Neural cell (in vitro differentiated cells): ENCODE measurements at regions not wholly inside any gene's neighbourhood (a gene's known extent, or its start where the extent isn't known, plus 50 kb on each side); places are given as distances from the start of the nearest gene placed in this dataset.

Experiments used
- H2AFZ ChIP-seq: fragments of 200-600, 300-800 bp; sonication (generic), shearing (Covaris generic); 2 replicates; pipeline ENCODE4 v1.6.0; 2014; ENCODE audit warnings: low read depth, mild to moderate bottlenecking, antibody characterized with exemption, low read length, moderate library complexity
- H3F3A ChIP-seq: fragments of 200-600 bp; shearing (Covaris generic); 2 replicates; pipeline ENCODE4 v1.6.1; 2016; ENCODE audit warnings: mild to moderate bottlenecking, moderate library complexity, mixed read lengths, antibody characterized with exemption, low read length; ENCODE audit not compliant: insufficient read depth, poor library complexity, severe bottlenecking
- H3K27ac ChIP-seq: fragments of 200-600, 300-800 bp; sonication (generic), shearing (Covaris generic); 2 replicates; pipeline ENCODE4 v1.5.1; 2014; ENCODE audit warnings: mild to moderate bottlenecking, low read length, moderate library complexity
- H3K27me3 ChIP-seq: fragments of 300-800, 200-600 bp; sonication (generic), shearing (Covaris generic); 2 replicates; pipeline ENCODE4 v1.6.0; 2014; ENCODE audit warnings: mild to moderate bottlenecking, low read depth, low read length, moderate library complexity; ENCODE audit not compliant: insufficient read depth
- H3K36me3 ChIP-seq: fragments of 300-800, 200-600 bp; sonication (generic), shearing (Covaris generic); 2 replicates; pipeline ENCODE4 v1.5.1; 2014; ENCODE audit warnings: mild to moderate bottlenecking, antibody characterized with exemption, low read length, moderate library complexity; ENCODE audit not compliant: insufficient read depth
- H3K4me2 ChIP-seq: fragments of 300-800, 200-600 bp; sonication (generic), shearing (Covaris generic); 2 replicates; pipeline ENCODE4 v1.6.0; 2014; ENCODE audit warnings: mild to moderate bottlenecking, low read length
- H3K4me3 ChIP-seq: fragments of 300-800, 200-600 bp; sonication (generic), shearing (Covaris generic); 2 replicates; pipeline ENCODE4 v1.5.1; 2014; ENCODE audit warnings: mild to moderate bottlenecking, low read length, moderate library complexity
- H3K79me2 ChIP-seq: fragments of 200-600 bp; shearing (Covaris generic); replicated peaks from 2 replicates; pipeline ENCODE4 v1.6.0; 2014; ENCODE audit warnings: mild to moderate bottlenecking, low read length, moderate library complexity; ENCODE audit not compliant: insufficient read depth
- H3K9ac ChIP-seq: fragments of 300-800, 200-600 bp; sonication (generic), shearing (Covaris generic); 2 replicates; pipeline ENCODE4 v1.6.1; 2016; ENCODE audit warnings: mild to moderate bottlenecking, low read length, mixed read lengths
- H3K9me2 ChIP-seq: fragments of 200-600 bp; shearing (Covaris generic); 2 replicates; pipeline ENCODE4 v1.6.1; 2016; ENCODE audit warnings: mild to moderate bottlenecking, low read length, mixed read lengths; ENCODE audit not compliant: insufficient read depth
- H3K9me3 ChIP-seq: fragments of 200-600, 300-800 bp; sonication (generic), shearing (Covaris generic); 2 replicates; pipeline ENCODE4 v1.6.1; 2016; ENCODE audit warnings: mild to moderate bottlenecking, mixed run types, low read length, moderate library complexity, mixed read lengths
- H4K20me1 ChIP-seq: fragments of 200-600 bp; shearing (Covaris generic); 2 replicates; pipeline ENCODE4 v1.6.1; 2016; ENCODE audit warnings: mild to moderate bottlenecking, mixed run types; ENCODE audit not compliant: insufficient read depth
- CTCF ChIP-seq: fragments of 450-650 bp; IDR thresholded peaks from 2 replicates; pipeline ENCODE4 v1.5.1; 2014; ENCODE audit warnings: antibody characterized with exemption, mild to moderate bottlenecking, moderate library complexity; ENCODE audit not compliant: poor library complexity, severe bottlenecking
- EP300 ChIP-seq: fragments of 450-650 bp; conservative IDR thresholded peaks from 2 replicates; pipeline ENCODE4 v1.6.1; 2014; ENCODE audit warnings: antibody characterized with exemption, mild to moderate bottlenecking, moderate library complexity; ENCODE audit not compliant: poor library complexity, severe bottlenecking
- EZH2 ChIP-seq: fragments of 200-600, 300-800 bp; shearing (Covaris generic), sonication (generic); IDR thresholded peaks from 2 replicates; pipeline ENCODE4 v1.6.1; 2014; ENCODE audit warnings: antibody characterized with exemption, low read length, borderline replicate concordance, mild to moderate bottlenecking; ENCODE audit not compliant: insufficient read depth, poor library complexity, severe bottlenecking
- MXI1 ChIP-seq: fragments of 450-650 bp; conservative IDR thresholded peaks from 2 replicates; pipeline ENCODE4 v1.6.1; 2014; ENCODE audit warnings: antibody characterized with exemption, mild to moderate bottlenecking; ENCODE audit not compliant: poor library complexity, severe bottlenecking
- POLR2AphosphoS5 ChIP-seq: IDR thresholded peaks from 2 replicates; pipeline ENCODE4 v1.6.1; 2012
- RAD21 ChIP-seq: fragments of 450-650 bp; conservative IDR thresholded peaks from 2 replicates; pipeline ENCODE4 v1.6.1; 2014; ENCODE audit warnings: antibody characterized with exemption, mild to moderate bottlenecking, moderate library complexity
- REST ChIP-seq: IDR thresholded peaks from 2 replicates; pipeline ENCODE4 v1.6.1; 2012; ENCODE audit warnings: borderline replicate concordance
- SMC3 ChIP-seq: fragments of 450-650 bp; conservative IDR thresholded peaks from 2 replicates; pipeline ENCODE4 v1.6.1; 2014; ENCODE audit warnings: antibody characterized with exemption, mild to moderate bottlenecking, moderate library complexity; ENCODE audit not compliant: poor library complexity

DNA sequence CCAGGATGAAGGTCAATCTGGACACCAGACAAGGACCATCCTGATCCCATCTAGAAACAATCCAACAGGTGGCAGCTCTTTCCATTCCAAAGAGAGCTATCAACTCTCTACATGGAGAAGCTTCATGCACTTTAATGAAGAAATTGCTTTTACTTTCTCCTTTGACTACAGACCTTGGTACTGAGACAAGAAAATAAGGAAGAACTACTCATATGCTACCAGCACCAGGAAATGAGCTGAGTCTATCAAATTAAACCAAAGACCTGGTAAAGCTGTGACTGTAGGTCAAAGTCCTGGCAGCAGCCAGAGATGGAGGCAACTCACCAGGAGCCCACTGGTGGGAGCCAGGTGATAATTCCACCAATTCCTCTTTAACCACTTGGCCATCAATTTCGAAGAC is 64.3 kb upstream of the LRRC8B start:
- Histone ChIP-seq H3K4me3 (no peak overlapping the region), H4K20me1 (no peaks in the 10 kb centered on the region), H3K9me3 (no peaks in the 10 kb centered on the region), H3K27ac (no peak overlapping the region), H3F3A (no peaks in the 10 kb centered on the region), H3K9ac (no peak overlapping the region), H2AFZ (no peak overlapping the region), H3K4me2 (no peak overlapping the region), H3K79me2 (no peaks in the 10 kb centered on the region), H3K27me3 (no peaks in the 10 kb centered on the region), H3K36me3 (no peaks in the 10 kb centered on the region), H3K9me2 (no peaks in the 10 kb centered on the region)
- TF ChIP-seq REST (no peak), CTCF (no peak)

- H3K79me2 ChIP-seq = no peaks in the 10 kb centered on the region
- H3F3A ChIP-seq = no peaks in the 10 kb centered on the region
- H3K36me3 ChIP-seq = no peaks in the 10 kb centered on the region
- H3K4me2 ChIP-seq = no peak overlapping the region
- H3K9ac ChIP-seq = no peak overlapping the region
- no peak overlapping the region for H2AFZ ChIP-seq
- H4K20me1 ChIP-seq = no peaks in the 10 kb centered on the region
- H3K27ac ChIP-seq = no peak overlapping the region
- TF ChIP-seq SMC3 = no peak
- no peak for TF ChIP-seq EP300
- no peak for TF ChIP-seq POLR2AphosphoS5
- TF ChIP-seq RAD21 = no peak
- TF ChIP-seq EZH2 = no peak
- TF ChIP-seq MXI1 = no peak
- no peak for TF ChIP-seq REST
- TF ChIP-seq CTCF = no peak
- H3K4me3 ChIP-seq = no peak overlapping the region
- no peaks in the 10 kb centered on the region for H3K27me3 ChIP-seq
- H3K9me3 ChIP-seq = no peaks in the 10 kb centered on the region
- no peaks in the 10 kb centered on the region for H3K9me2 ChIP-seq
Observed at GRCh38 chr1:89462250-89462649, 62.4 kb upstream of the LRRC8B start.
